ENCODE measurements at regions not wholly inside any gene's neighbourhood (a gene's known extent, or its start where the extent isn't known, plus 50 kb on each side); places are given as distances from the start of the nearest gene placed in this dataset.

- H3K27ac ChIP-seq: no peak overlapping the region
- no peak for TF ChIP-seq CTCF (IDR thresholded peaks at IDR 0.05)
- FAIRE-seq (no peak), DNase-seq (no peak), ATAC-seq (no peak)
- H3K4me1 ChIP-seq: peaks cover 10 to 17% (median 13%) of the 10 kb centered on the region in 3 donors
- 88 to 91% methylated on average over 7 of the region's 7 CpGs for WGBS, 2 donors
- H3K36me3 ChIP-seq: no peaks in the 10 kb centered on the region
- H3K4me3 ChIP-seq: no peak overlapping the region
- H3K27me3 ChIP-seq: no peaks in the 10 kb centered on the region
- no peaks in the 10 kb centered on the region for H3K9me3 ChIP-seq
- intact Hi-C loops (cut with DNase I): no loop called here
Observed at GRCh38 chr5:167792514-167792913, 498.9 kb upstream of the WWC1 start.

GRCh38 chr5:167793700-167794099 lies 497.7 kb upstream of the WWC1 start:
- no peak for TF ChIP-seq CTCF (IDR thresholded peaks at IDR 0.05)
- no peaks in the 10 kb centered on the region for H3K9me3 ChIP-seq
- H3K4me3 ChIP-seq: no peak overlapping the region
- peak in 1 of 4 donors; percentile 48 for ATAC-seq
- H3K4me1 ChIP-seq: peaks cover 10 to 17% (median 13%) of the 10 kb centered on the region in 3 donors
- intact Hi-C loops (cut with DNase I): no loop called here
- peak overlapping the region in 1 of 4 donors; percentile 29 for H3K27ac ChIP-seq
- WGBS, 2 donors: 33 to 42% methylated on average over 1 of the region's 1 CpG
- no peak for DNase-seq
- FAIRE-seq: no peak
- H3K27me3 ChIP-seq: no peaks in the 10 kb centered on the region
- no peaks in the 10 kb centered on the region for H3K36me3 ChIP-seq

GRCh38 chr5:167794121-167794520 lies 497.3 kb upstream of the WWC1 start:
- ATAC-seq: peak; percentile 73 to 85 (median 81)
- H3K27ac ChIP-seq: peak overlapping the region in 1 of 4 donors; percentile 29

GRCh38 chr5:167796672-167797071 lies 494.8 kb upstream of the WWC1 start:
- ATAC-seq: no peak
- no peaks in the 10 kb centered on the region for H3K27me3 ChIP-seq
- no peaks in the 10 kb centered on the region for H3K9me3 ChIP-seq
- H3K36me3 ChIP-seq: no peaks in the 10 kb centered on the region
- H3K27ac ChIP-seq: no peak overlapping the region
- H3K4me3 ChIP-seq: no peak overlapping the region
- 92 to 95% methylated on average over 5 of the region's 5 CpGs for WGBS, 2 donors
- no peak for FAIRE-seq
- H3K4me1 ChIP-seq: peaks cover 10 to 17% (median 13%) of the 10 kb centered on the region in 3 donors
- DNase-seq: no peak
- intact Hi-C loops (cut with DNase I): no loop called here
- TF ChIP-seq CTCF (IDR thresholded peaks at IDR 0.05): no peak

More at GRCh38 chr5:167794121-167794520, 497.3 kb upstream of the WWC1 start:
- H3K9me3 ChIP-seq: no peaks in the 10 kb centered on the region
- no peaks in the 10 kb centered on the region for H3K27me3 ChIP-seq
- DNase-seq (no peak), FAIRE-seq (no peak)
- TF ChIP-seq CTCF (IDR thresholded peaks at IDR 0.05): no peak
- intact Hi-C loops (cut with DNase I): no loop called here
- no peak overlapping the region for H3K4me3 ChIP-seq
- peaks cover 10 to 17% (median 13%) of the 10 kb centered on the region in 3 donors for H3K4me1 ChIP-seq
- H3K36me3 ChIP-seq: no peaks in the 10 kb centered on the region
- 9 to 12% methylated on average over 4 of the region's 4 CpGs for WGBS, 2 donors

GRCh38 chr5:167797933-167798332 lies 493.5 kb upstream of the WWC1 start:
- no peak for ATAC-seq
- no peaks in the 10 kb centered on the region for H3K36me3 ChIP-seq
- TF ChIP-seq CTCF (IDR thresholded peaks at IDR 0.05): no peak
- 76 to 93% methylated on average over 3 of the region's 3 CpGs for WGBS, 2 donors
- no peak for FAIRE-seq
- no peak overlapping the region for H3K4me3 ChIP-seq
- H3K9me3 ChIP-seq: no peaks in the 10 kb centered on the region
- no peak overlapping the region for H3K27ac ChIP-seq
- H3K27me3 ChIP-seq: no peaks in the 10 kb centered on the region
- no peak for DNase-seq
- intact Hi-C loops (cut with DNase I): no loop called here
- peaks cover 10 to 17% (median 13%) of the 10 kb centered on the region in 3 donors for H3K4me1 ChIP-seq

Data from pancreas (tissue), 10 donors.